H1 (cell line): ENCODE measurements at regions not wholly inside any gene's neighbourhood (a gene's known extent, or its start where the extent isn't known, plus 50 kb on each side); places are given as distances from the start of the nearest gene placed in this dataset.

Source experiments
- CTCF ChIA-PET: fragments of 300-600 bp; sonication (Branson Sonifier 250); formaldehyde crosslinking; loops from one replicate; lab custom pipeline; 2021; ENCODE audit not compliant: partially characterized antibody; lab: Charles Lee
- POLR2A ChIA-PET: fragments of 300-600 bp; sonication (Branson Sonifier 250); formaldehyde crosslinking; loops from one replicate; lab custom pipeline; 2021; ENCODE audit warnings: inconsistent platforms; ENCODE audit not compliant: partially characterized antibody; lab: Charles Lee
- DNase-seq, 2 experiments: peaks; one replicate each; pipeline versions ENCODE4 v3.0.0 to v3.0.0-alpha.2; 2010 to 2022; ENCODE audit warnings: low spot score in 2 of 2, low read depth in 1 of 2, mixed read lengths in 1 of 2
- FAIRE-seq: peaks from 2 replicates; lab custom pipeline; 2011; peaks lifted over from hg19 to GRCh38; lab: Jason Lieb, UNC
- H2AFZ ChIP-seq: 2 replicates; pipeline ENCODE4 v1.8.1; 2012; ENCODE audit warnings: low read length, inconsistent platforms
- H2AK5ac ChIP-seq: 2 replicates; pipeline ENCODE4 v1.6.1; 2013; ENCODE audit warnings: low read depth, low read length
- H2BK120ac ChIP-seq: replicated peaks from 2 replicates; pipeline ENCODE3; 2013; ENCODE audit warnings: low read depth, low read length, inconsistent platforms
- H2BK12ac ChIP-seq: 2 replicates; pipeline ENCODE4 v1.6.1; 2013; ENCODE audit warnings: low read depth, low read length
- H2BK15ac ChIP-seq: 2 replicates; pipeline ENCODE4 v1.6.1; 2013; ENCODE audit warnings: low read length
- H2BK20ac ChIP-seq: 2 replicates; pipeline ENCODE4 v1.6.1; 2013; ENCODE audit warnings: low read length
- H2BK5ac ChIP-seq: 2 replicates; pipeline ENCODE4 v1.6.1; 2013; ENCODE audit warnings: low read depth, low read length
- H3K14ac ChIP-seq: 2 replicates; pipeline ENCODE4 v1.6.1; 2013; ENCODE audit warnings: inconsistent platforms; ENCODE audit not compliant: insufficient read length
- H3K18ac ChIP-seq: 2 replicates; pipeline ENCODE4 v1.6.1; 2013; ENCODE audit warnings: low read length; ENCODE audit errors: extremely low read depth
- H3K23ac ChIP-seq: 2 replicates; pipeline ENCODE4 v1.6.1; 2013; ENCODE audit warnings: inconsistent platforms; ENCODE audit not compliant: insufficient read length
- H3K23me2 ChIP-seq: 2 replicates; pipeline ENCODE4 v1.6.1; 2013; ENCODE audit warnings: low read depth, low read length
- H3K27ac ChIP-seq: 2 replicates; pipeline ENCODE4 v1.6.1; 2011; ENCODE audit warnings: low read depth, low read length, inconsistent platforms
- H3K27me3 ChIP-seq, 4 experiments: replicated peaks in 1 of 4; 1 replicate in 1 of 4; 2 replicates in 3 of 4; pipeline versions ENCODE4 v1.6.1 to v1.8.1; 2011 to 2013; ENCODE audit warnings: low read length in 3 of 4, mild to moderate bottlenecking in 3 of 4, inconsistent platforms in 2 of 4, mixed read lengths in 2 of 4, moderate library complexity in 1 of 4; ENCODE audit not compliant: control insufficient read depth in 3 of 4, insufficient read depth in 3 of 4; ENCODE audit errors: extremely low read depth in 1 of 4
- H3K36me3 ChIP-seq, 4 experiments: 2 replicates each; pipeline versions ENCODE4 v1.6.1 to v1.8.1; 2011 to 2013; ENCODE audit warnings: mild to moderate bottlenecking in 4 of 4, low read length in 3 of 4, moderate library complexity in 2 of 4, control low read depth in 1 of 4, inconsistent platforms in 1 of 4; ENCODE audit not compliant: insufficient read depth in 4 of 4, control insufficient read depth in 2 of 4
- H3K4ac ChIP-seq: replicated peaks from 2 replicates; pipeline ENCODE3; 2013; ENCODE audit warnings: low read length, low read depth, mixed read lengths, inconsistent platforms; ENCODE audit not compliant: insufficient read length
- H3K4me1 ChIP-seq, 4 experiments: replicated peaks in 1 of 4; 1 replicate in 1 of 4; 2 replicates in 3 of 4; pipeline versions ENCODE4 v1.6.1 to v1.8.1; 2011 to 2013; ENCODE audit warnings: low read length in 3 of 4, inconsistent platforms in 2 of 4, mixed read lengths in 1 of 4; ENCODE audit not compliant: insufficient read depth in 4 of 4, control insufficient read depth in 3 of 4
- H3K4me2 ChIP-seq, 2 experiments: 2 replicates each; pipeline versions ENCODE4 v1.6.1 to v1.8.1; 2011 to 2013; ENCODE audit warnings: low read depth in 2 of 2, low read length in 2 of 2, control low read depth in 1 of 2, inconsistent platforms in 1 of 2, mild to moderate bottlenecking in 1 of 2; ENCODE audit not compliant: insufficient read depth in 1 of 2
- H3K4me3 ChIP-seq, 4 experiments: fragments of 200-600, 300-600 bp in 1 of 4; sonication (generic), shearing (Covaris generic), sonication (Bioruptor Twin) in 1 of 4; 2 replicates each; pipeline versions ENCODE4 v1.5.1 to v1.8.1; 2011 to 2016; ENCODE audit warnings: low read length in 4 of 4, low read depth in 3 of 4, control low read depth in 2 of 4, inconsistent platforms in 2 of 4, mild to moderate bottlenecking in 2 of 4, mixed read lengths in 1 of 4, moderate library complexity in 1 of 4; ENCODE audit not compliant: insufficient read depth in 2 of 4; ENCODE audit errors: extremely low read depth in 1 of 4
- H3K56ac ChIP-seq: replicated peaks from 2 replicates; pipeline ENCODE3; 2013; ENCODE audit warnings: low read depth, mild to moderate bottlenecking, mixed read lengths, low read length, inconsistent platforms; ENCODE audit not compliant: insufficient read length
- H3K79me1 ChIP-seq: 2 replicates; pipeline ENCODE4 v1.6.1; 2013; ENCODE audit warnings: low read depth, low read length, control low read depth
- H3K79me2 ChIP-seq, 2 experiments: 2 replicates each; pipeline versions ENCODE4 v1.6.1 to v1.8.1; 2012 to 2013; ENCODE audit warnings: low read length in 2 of 2, mild to moderate bottlenecking in 2 of 2, inconsistent platforms in 1 of 2; ENCODE audit not compliant: insufficient read depth in 2 of 2, control insufficient read depth in 1 of 2
- H3K9ac ChIP-seq, 4 experiments: replicated peaks in 1 of 4; 1 replicate in 1 of 4; 2 replicates in 3 of 4; pipeline versions ENCODE4 v1.6.1 to v1.8.1; 2011 to 2013; ENCODE audit warnings: low read depth in 3 of 4, low read length in 3 of 4, control low read depth in 2 of 4, mild to moderate bottlenecking in 2 of 4, moderate library complexity in 2 of 4, inconsistent platforms in 1 of 4; ENCODE audit errors: extremely low read depth in 1 of 4
- H3K9me3 ChIP-seq, 2 experiments: 2 replicates each; pipeline versions ENCODE4 v1.6.1 to v1.8.1; 2012 to 2013; ENCODE audit warnings: mild to moderate bottlenecking in 2 of 2, moderate library complexity in 2 of 2, control low read depth in 1 of 2, inconsistent platforms in 1 of 2, low read depth in 1 of 2, low read length in 1 of 2, mixed read lengths in 1 of 2; ENCODE audit not compliant: insufficient read depth in 2 of 2
- H4K20me1 ChIP-seq, 2 experiments: replicated peaks in 1 of 2; 2 replicates each; pipeline versions ENCODE3 to v1.8.1; 2011 to 2013; ENCODE audit warnings: inconsistent platforms in 2 of 2, low read length in 2 of 2, mild to moderate bottlenecking in 1 of 2; ENCODE audit not compliant: insufficient read depth in 2 of 2, control insufficient read depth in 1 of 2
- H4K5ac ChIP-seq: 2 replicates; pipeline ENCODE4 v1.6.1; 2013; ENCODE audit warnings: low read length, low read depth, mixed read lengths, inconsistent platforms; ENCODE audit not compliant: insufficient read length
- H4K8ac ChIP-seq: 2 replicates; pipeline ENCODE4 v1.8.0; 2013; ENCODE audit warnings: mild to moderate bottlenecking, moderate library complexity, low read length, inconsistent platforms; ENCODE audit not compliant: insufficient read depth; ENCODE audit errors: extremely low read depth
- H4K91ac ChIP-seq: replicated peaks from 2 replicates; pipeline ENCODE3; 2013; ENCODE audit warnings: low read length, mixed read lengths, inconsistent platforms; ENCODE audit not compliant: insufficient read length
- BACH1 ChIP-seq: IDR thresholded peaks from 2 replicates; pipeline ENCODE4 v1.6.1; 2012; ENCODE audit warnings: low read length, improper control_type of control experiment
- CBX5 ChIP-seq: fragments of 300-800, 300-1000 bp; sonication (generic); IDR thresholded peaks from 2 replicates; pipeline ENCODE4 v1.7.1; 2016; ENCODE audit warnings: antibody characterized with exemption, low read length, low read depth
- CEBPB ChIP-seq: IDR thresholded peaks from 2 replicates; pipeline ENCODE4 v1.6.1; 2012; ENCODE audit warnings: low read depth, low read length
- EGR1 ChIP-seq: IDR thresholded peaks from 2 replicates; pipeline ENCODE4 v1.6.1; 2011; ENCODE audit warnings: low read depth, low read length, borderline replicate concordance
- EP300 ChIP-seq, 2 experiments: IDR thresholded peaks; 1 replicate in 1 of 2; 2 replicates in 1 of 2; pipeline ENCODE4 v1.6.1; 2011 to 2012; ENCODE audit warnings: low read depth in 2 of 2, low read length in 2 of 2, mild to moderate bottlenecking in 2 of 2, borderline replicate concordance in 1 of 2, inconsistent platforms in 1 of 2, moderate library complexity in 1 of 2
- NRF1 ChIP-seq: IDR thresholded peaks from 2 replicates; pipeline ENCODE4 v1.6.1; 2011; ENCODE audit warnings: mild to moderate bottlenecking, low read depth, low read length, improper control_type of control experiment
- SAP30 ChIP-seq: fragments of 300-600 bp; sonication (generic); IDR thresholded peaks from 2 replicates; pipeline ENCODE4 v1.7.1; 2012; ENCODE audit warnings: low read length, moderate library complexity, mild to moderate bottlenecking, inconsistent platforms; ENCODE audit not compliant: insufficient read depth, insufficient replicate concordance
- TCF12 ChIP-seq: IDR thresholded peaks from 2 replicates; pipeline ENCODE4 v1.6.1; 2011; ENCODE audit warnings: low read depth, mild to moderate bottlenecking, low read length
- WGBS, 2 experiments: shearing (Covaris generic) in 1 of 2; methylation state at CpG; one replicate each; pipeline versions ENCODE4 v1.1.6 to v1.1.7; 2013 to 2015; ENCODE audit warnings: low lambda C conversion rate in 2 of 2, mixed read lengths in 2 of 2, inconsistent platforms in 1 of 2, low coverage in 1 of 2, missing lambda C conversion rate in 1 of 2; ENCODE audit not compliant: insufficient replicate concordance in 2 of 2, insufficient coverage in 1 of 2, insufficient read length in 1 of 2; ENCODE audit errors: extremely low coverage in 1 of 2, missing lambda C conversion rate in 1 of 2; 5-methylcytosine and 5-hydroxymethylcytosine counted together

GRCh38 chr6:93676581-93676980 is 257.2 kb upstream of the EPHA7 start:
- Histone ChIP-seq H3K14ac (no peak overlapping the region), H3K23ac (no peak overlapping the region), H4K8ac (no peak overlapping the region), H3K27ac (no peak overlapping the region), H3K4me2 (no peak overlapping the region), H3K9ac (no peak overlapping the region), H2AFZ (no peak overlapping the region), H3K27me3 (no peaks in the 10 kb centered on the region), H4K91ac (no peak overlapping the region), H3K4ac (no peak overlapping the region), H3K56ac (no peak overlapping the region), H4K5ac (no peak overlapping the region), H2BK120ac (no peak overlapping the region), H3K18ac (no peak overlapping the region), H3K4me3 (no peak overlapping the region), H4K20me1 (no peaks in the 10 kb centered on the region), H2AK5ac (no peak overlapping the region), H3K79me1 (no peaks in the 10 kb centered on the region), H3K9me3 (no peaks in the 10 kb centered on the region), H3K36me3 (no peaks in the 10 kb centered on the region), H3K79me2 (no peaks in the 10 kb centered on the region), H2BK20ac (no peak overlapping the region), H3K4me1 (no peaks in the 10 kb centered on the region), H2BK5ac (no peak overlapping the region), H3K23me2 (0 out of 2 replicates have a peak, but pooled peaks cover 2% of the 10 kb centered on the region), H2BK15ac (no peak overlapping the region), H2BK12ac (no peak overlapping the region)
- no peak for FAIRE-seq
- no peak for DNase-seq
- WGBS, 2 experiments: 100% methylated on average over 1 of the region's 1 CpG; no CpG with 5 or more reads in 1 of the 2 experiments
- POLR2A ChIA-PET: no interaction called here
- TF ChIP-seq EP300 (IDR thresholded peaks at IDR 0.05; ENCODE audit: borderline replicate concordance in 1 of 2, low read depth in 2 of 2, low read length in 2 of 2) (no peak), NRF1 (no peak), CEBPB (no peak), CBX5 (no peak), SAP30 (no peak), EGR1 (no peak), BACH1 (no peak), TCF12 (no peak)
- CTCF ChIA-PET: no interaction called here
